ENCODE measurements at regions not wholly inside any gene's neighbourhood (a gene's known extent, or its start where the extent isn't known, plus 50 kb on each side); places are given as distances from the start of the nearest gene placed in this dataset.
"Not testable (repeated sequence)": the region's sequence is repeated elsewhere in the genome, so short reads cannot be mapped to it uniquely, and the experiment has no call there.

DNA sequence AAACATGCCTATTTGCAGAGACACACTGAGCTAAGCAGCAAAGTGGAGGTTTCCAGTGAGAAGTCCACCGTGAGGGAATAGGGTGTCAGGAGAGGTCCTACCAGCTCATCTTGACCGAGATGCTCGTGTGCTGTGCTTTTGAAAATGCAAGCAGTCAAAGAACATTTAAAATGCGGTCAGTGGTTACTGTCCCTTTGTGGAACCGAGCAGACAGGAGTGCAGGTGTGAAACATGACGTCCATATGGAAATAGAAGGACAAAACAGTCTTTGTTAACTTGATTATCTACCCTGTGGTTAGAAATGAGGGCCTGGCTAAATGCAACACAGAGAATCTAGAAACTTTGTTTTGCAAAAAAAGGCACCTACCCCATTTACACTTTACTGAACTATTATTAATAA lies 473.3 kb downstream of the SPATA31A6 start:
- H3K36me3 ChIP-seq (ENCODE audit: control insufficient read depth in 2 of 2, extremely low read depth in 1 of 2, insufficient read depth in 2 of 2, low read length in 2 of 2); H3K27me3 ChIP-seq (ENCODE audit: control insufficient read depth in 2 of 2, insufficient read depth in 2 of 2, low read length in 2 of 2); H3K4me1 ChIP-seq (ENCODE audit: control insufficient read depth, extremely low read depth, insufficient read depth, low read length); H3K9me1 ChIP-seq (replicated peaks; ENCODE audit: control insufficient read depth, extremely low read depth, insufficient read depth, low read length); CTCF ChIA-PET; BruUV-seq (replicated peaks); H2AFZ ChIP-seq (ENCODE audit: low read depth, low read length); H4K20me1 ChIP-seq (replicated peaks; ENCODE audit: control insufficient read depth, extremely low read depth, insufficient read depth, low read length); POLR2A ChIA-PET; H3K4me3 ChIP-seq (replicated peaks in 1 of 3; ENCODE audit: insufficient read depth in 1 of 3, low read depth in 1 of 3, low read length in 3 of 3); H3K79me2 ChIP-seq (ENCODE audit: control insufficient read depth, insufficient read depth, low read length); H3K9ac ChIP-seq (replicated peaks; ENCODE audit: extremely low read depth, insufficient read depth, low read length); dilution Hi-C loops (cut with MboI; ENCODE audit: extremely low pct_ligation_motif_present, low sequenced_read_pairs); H3K27ac ChIP-seq (ENCODE audit: insufficient read depth, low read depth, low read length); intact Hi-C loops (cut with micrococcal nuclease); H3K4me2 ChIP-seq (ENCODE audit: insufficient read depth, low read length); FAIRE-seq; DNase-seq (ENCODE audit: low read depth, low spot score); H3K9me3 ChIP-seq (replicated peaks; ENCODE audit: control insufficient read depth, insufficient read depth, low read length): not testable (repeated sequence)

DNA sequence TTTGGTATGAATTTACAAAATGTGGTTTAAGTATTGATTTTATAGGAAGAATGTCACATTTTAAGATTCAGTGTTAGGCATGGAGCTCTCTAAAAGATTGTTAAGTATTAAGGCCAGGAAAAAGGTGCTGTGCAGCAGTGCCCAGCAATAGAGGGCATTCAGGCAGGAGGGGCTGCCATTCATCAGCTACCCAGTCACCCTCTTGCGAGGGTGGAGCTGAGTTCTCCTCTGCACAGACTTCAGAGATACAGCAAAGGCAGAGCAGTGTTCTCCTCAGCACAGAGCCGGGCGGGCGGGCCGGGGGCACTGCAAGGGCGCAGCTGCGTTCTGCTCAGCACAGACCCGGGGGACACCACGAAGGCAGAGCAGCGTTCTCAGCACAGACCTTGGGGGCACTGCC lies 474.0 kb downstream of the SPATA31A6 start:
- H3K27ac ChIP-seq (ENCODE audit: insufficient read depth, low read depth, low read length); intact Hi-C loops (cut with micrococcal nuclease); H2AFZ ChIP-seq (ENCODE audit: low read depth, low read length); H3K9ac ChIP-seq (replicated peaks; ENCODE audit: extremely low read depth, insufficient read depth, low read length); dilution Hi-C loops (cut with MboI; ENCODE audit: extremely low pct_ligation_motif_present, low sequenced_read_pairs); H3K4me2 ChIP-seq (ENCODE audit: insufficient read depth, low read length); H3K36me3 ChIP-seq (ENCODE audit: control insufficient read depth in 2 of 2, extremely low read depth in 1 of 2, insufficient read depth in 2 of 2, low read length in 2 of 2); H3K9me3 ChIP-seq (replicated peaks; ENCODE audit: control insufficient read depth, insufficient read depth, low read length); CTCF ChIA-PET; H3K79me2 ChIP-seq (ENCODE audit: control insufficient read depth, insufficient read depth, low read length); FAIRE-seq; H3K4me3 ChIP-seq (replicated peaks in 1 of 3; ENCODE audit: insufficient read depth in 1 of 3, low read depth in 1 of 3, low read length in 3 of 3); H4K20me1 ChIP-seq (replicated peaks; ENCODE audit: control insufficient read depth, extremely low read depth, insufficient read depth, low read length); H3K27me3 ChIP-seq (ENCODE audit: control insufficient read depth in 2 of 2, insufficient read depth in 2 of 2, low read length in 2 of 2); H3K9me1 ChIP-seq (replicated peaks; ENCODE audit: control insufficient read depth, extremely low read depth, insufficient read depth, low read length); BruUV-seq (replicated peaks); H3K4me1 ChIP-seq (ENCODE audit: control insufficient read depth, extremely low read depth, insufficient read depth, low read length); POLR2A ChIA-PET; DNase-seq (ENCODE audit: low read depth, low spot score): not testable (repeated sequence)

DNA sequence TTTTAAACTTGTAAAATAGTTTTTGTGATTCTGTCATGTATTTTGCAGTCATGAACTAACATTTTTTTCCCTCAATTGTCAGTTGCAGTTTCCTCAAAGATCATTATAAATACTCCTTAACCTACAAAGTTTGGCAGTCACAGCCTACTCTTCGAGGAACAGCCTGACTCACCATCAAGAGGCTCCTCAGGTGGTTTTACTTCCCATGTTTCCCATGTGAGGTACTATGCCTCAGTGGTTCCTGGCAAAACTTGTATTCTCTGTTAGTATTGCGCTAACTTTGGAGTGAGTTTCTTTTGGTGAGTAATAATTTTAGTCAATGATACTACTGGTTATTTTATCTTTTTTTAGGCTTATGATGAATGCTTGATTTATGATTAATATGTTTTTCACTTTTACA lies 513.7 kb downstream of the SPATA31A6 start:
- H3K27me3 ChIP-seq (ENCODE audit: control insufficient read depth in 2 of 2, insufficient read depth in 2 of 2, low read length in 2 of 2); H3K36me3 ChIP-seq (ENCODE audit: control insufficient read depth in 2 of 2, extremely low read depth in 1 of 2, insufficient read depth in 2 of 2, low read length in 2 of 2); H2AFZ ChIP-seq (ENCODE audit: low read depth, low read length); BruUV-seq (replicated peaks); intact Hi-C loops (cut with micrococcal nuclease); H3K4me3 ChIP-seq (replicated peaks in 1 of 3; ENCODE audit: insufficient read depth in 1 of 3, low read depth in 1 of 3, low read length in 3 of 3); FAIRE-seq; H3K79me2 ChIP-seq (ENCODE audit: control insufficient read depth, insufficient read depth, low read length); dilution Hi-C loops (cut with MboI; ENCODE audit: extremely low pct_ligation_motif_present, low sequenced_read_pairs); H4K20me1 ChIP-seq (replicated peaks; ENCODE audit: control insufficient read depth, extremely low read depth, insufficient read depth, low read length); H3K9me1 ChIP-seq (replicated peaks; ENCODE audit: control insufficient read depth, extremely low read depth, insufficient read depth, low read length); H3K27ac ChIP-seq (ENCODE audit: insufficient read depth, low read depth, low read length); H3K9me3 ChIP-seq (replicated peaks; ENCODE audit: control insufficient read depth, insufficient read depth, low read length); POLR2A ChIA-PET; H3K4me2 ChIP-seq (ENCODE audit: insufficient read depth, low read length); H3K9ac ChIP-seq (replicated peaks; ENCODE audit: extremely low read depth, insufficient read depth, low read length); DNase-seq (ENCODE audit: low read depth, low spot score); CTCF ChIA-PET; H3K4me1 ChIP-seq (ENCODE audit: control insufficient read depth, extremely low read depth, insufficient read depth, low read length): not testable (repeated sequence)

DNA sequence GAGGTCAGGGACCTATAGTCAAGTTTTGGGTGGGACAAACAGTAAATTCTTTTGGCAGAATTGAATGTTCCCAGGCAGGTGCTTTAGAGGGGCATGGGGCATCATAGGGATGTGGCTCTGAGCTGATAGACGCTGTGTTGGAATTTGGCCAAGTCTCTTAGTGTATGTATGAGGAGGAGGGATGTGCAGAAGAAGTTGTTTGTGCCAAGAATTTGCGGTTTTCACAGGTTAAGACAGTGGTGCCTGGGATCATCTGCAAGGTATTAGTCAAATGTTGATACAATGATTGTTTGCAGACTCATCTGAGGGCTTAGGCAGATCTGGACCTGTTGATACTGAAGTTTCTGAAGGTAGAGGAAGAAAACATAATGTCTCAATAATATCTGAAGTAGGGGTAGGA lies 519.4 kb downstream of the SPATA31A6 start:
- H3K9ac ChIP-seq (replicated peaks; ENCODE audit: extremely low read depth, insufficient read depth, low read length); BruUV-seq (replicated peaks); H3K4me2 ChIP-seq (ENCODE audit: insufficient read depth, low read length); H4K20me1 ChIP-seq (replicated peaks; ENCODE audit: control insufficient read depth, extremely low read depth, insufficient read depth, low read length); CTCF ChIA-PET; H3K79me2 ChIP-seq (ENCODE audit: control insufficient read depth, insufficient read depth, low read length); H3K9me3 ChIP-seq (replicated peaks; ENCODE audit: control insufficient read depth, insufficient read depth, low read length); FAIRE-seq; H3K4me3 ChIP-seq (replicated peaks in 1 of 3; ENCODE audit: insufficient read depth in 1 of 3, low read depth in 1 of 3, low read length in 3 of 3); H3K4me1 ChIP-seq (ENCODE audit: control insufficient read depth, extremely low read depth, insufficient read depth, low read length); DNase-seq (ENCODE audit: low read depth, low spot score); dilution Hi-C loops (cut with MboI; ENCODE audit: extremely low pct_ligation_motif_present, low sequenced_read_pairs); intact Hi-C loops (cut with micrococcal nuclease); H3K9me1 ChIP-seq (replicated peaks; ENCODE audit: control insufficient read depth, extremely low read depth, insufficient read depth, low read length); H3K36me3 ChIP-seq (ENCODE audit: control insufficient read depth in 2 of 2, extremely low read depth in 1 of 2, insufficient read depth in 2 of 2, low read length in 2 of 2); H2AFZ ChIP-seq (ENCODE audit: low read depth, low read length); POLR2A ChIA-PET; H3K27me3 ChIP-seq (ENCODE audit: control insufficient read depth in 2 of 2, insufficient read depth in 2 of 2, low read length in 2 of 2); H3K27ac ChIP-seq (ENCODE audit: insufficient read depth, low read depth, low read length): not testable (repeated sequence)
